SK-N-DZ (cell line): ENCODE measurements at regions not wholly inside any gene's neighbourhood (a gene's known extent, or its start where the extent isn't known, plus 50 kb on each side); places are given as distances from the start of the nearest gene placed in this dataset.

ENCODE experiments used
- DNase-seq: peaks from one replicate; pipeline ENCODE4 v3.0.0-alpha.2; 2015; ENCODE audit warnings: low spot score

DNA sequence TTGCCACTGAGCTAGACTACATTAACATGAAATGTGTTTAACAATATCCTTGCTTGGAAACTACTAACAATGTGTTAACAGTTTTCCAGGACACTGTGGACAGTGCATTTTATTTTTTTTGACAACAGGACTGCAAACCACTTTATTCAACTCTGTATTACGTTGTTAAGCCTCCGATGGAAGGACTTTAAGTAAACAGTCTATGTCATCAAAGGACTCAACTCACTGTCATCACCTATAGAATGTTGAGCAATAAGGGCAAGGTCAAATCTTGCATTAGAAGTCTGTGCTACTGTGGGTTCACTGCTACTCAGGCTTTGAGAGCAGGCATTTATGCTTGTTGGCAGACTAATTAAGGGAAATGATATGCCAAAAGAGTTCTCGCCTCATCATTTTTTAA lies 483.7 kb downstream of the FLRT2 start:
- DNase-seq: no peak

DNA sequence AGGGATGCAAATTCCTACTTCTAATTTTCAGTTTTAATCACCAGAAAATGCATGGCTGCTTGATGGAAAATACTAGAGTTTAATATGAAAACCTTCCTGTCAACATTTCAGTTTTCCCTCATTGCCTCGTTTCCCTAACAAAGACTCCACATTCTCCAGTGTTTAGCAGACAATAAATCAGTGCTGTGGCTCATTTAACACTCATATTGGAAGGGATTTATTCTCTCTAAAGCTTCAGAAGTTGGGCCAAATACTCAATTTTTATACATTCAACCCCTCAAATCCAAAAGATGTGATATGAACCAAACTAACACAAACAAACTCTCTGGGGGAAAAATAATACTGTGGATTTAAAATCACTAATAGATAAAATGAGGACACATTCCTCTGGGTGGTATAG lies 482.5 kb downstream of the FLRT2 start:
- DNase-seq: no peak

DNA sequence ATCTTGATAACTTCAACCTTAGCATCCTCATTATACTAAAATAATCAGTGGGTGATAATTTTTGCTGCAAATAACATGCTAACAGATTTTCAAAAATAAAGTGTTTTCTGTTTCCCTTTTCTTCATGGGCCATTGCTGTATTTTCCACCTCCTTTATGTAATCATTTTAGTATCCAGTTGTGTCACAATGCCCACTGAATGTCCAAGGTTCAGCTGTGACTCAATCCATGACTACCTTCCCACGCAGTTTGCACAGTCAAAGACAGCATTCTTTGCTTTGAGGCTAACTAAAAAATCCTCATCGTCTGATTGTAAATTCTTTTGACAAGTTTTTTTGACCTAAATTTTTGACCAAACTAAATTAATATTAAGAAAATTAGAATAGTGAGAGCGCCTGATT lies 474.1 kb downstream of the FLRT2 start:
- no peak for DNase-seq

DNA sequence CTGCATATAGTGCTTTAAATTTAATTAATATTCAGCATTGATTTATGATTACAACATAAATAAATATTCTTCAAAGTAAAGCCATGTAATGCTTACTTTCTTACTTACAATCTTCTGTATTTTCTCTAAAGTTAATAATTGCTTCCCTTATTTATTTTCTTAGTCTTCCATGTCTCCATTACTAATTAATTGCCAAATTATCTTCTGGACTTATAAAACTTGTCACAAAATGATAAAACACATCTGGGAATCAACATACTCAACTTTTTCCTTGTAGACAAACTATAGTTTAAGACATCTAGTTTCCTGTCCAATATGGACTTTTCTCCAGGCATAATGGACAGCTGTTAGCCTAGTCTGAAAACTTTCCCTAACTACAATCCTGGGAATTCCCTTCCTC lies 466.6 kb downstream of the FLRT2 start:
- DNase-seq: no peak

DNA sequence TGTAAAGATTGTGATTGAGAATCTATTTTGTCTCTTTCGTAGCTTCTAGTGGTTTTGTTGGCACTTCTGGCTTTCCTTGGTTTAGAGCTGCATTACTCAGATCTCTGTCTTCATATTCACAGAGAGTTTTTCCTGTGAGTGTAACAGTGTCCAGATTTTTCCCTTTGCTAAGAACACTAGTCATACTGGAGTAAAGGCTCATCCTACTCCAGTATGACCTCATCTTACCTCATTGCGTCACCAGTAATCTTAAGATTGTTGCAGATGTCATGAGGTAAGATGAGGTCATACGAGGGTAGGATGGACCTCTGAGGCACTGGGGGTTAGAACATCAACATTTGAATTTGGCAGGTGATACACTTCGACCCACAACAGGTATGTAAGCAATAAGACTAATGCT lies 461.2 kb downstream of the FLRT2 start:
- no peak for DNase-seq

DNA sequence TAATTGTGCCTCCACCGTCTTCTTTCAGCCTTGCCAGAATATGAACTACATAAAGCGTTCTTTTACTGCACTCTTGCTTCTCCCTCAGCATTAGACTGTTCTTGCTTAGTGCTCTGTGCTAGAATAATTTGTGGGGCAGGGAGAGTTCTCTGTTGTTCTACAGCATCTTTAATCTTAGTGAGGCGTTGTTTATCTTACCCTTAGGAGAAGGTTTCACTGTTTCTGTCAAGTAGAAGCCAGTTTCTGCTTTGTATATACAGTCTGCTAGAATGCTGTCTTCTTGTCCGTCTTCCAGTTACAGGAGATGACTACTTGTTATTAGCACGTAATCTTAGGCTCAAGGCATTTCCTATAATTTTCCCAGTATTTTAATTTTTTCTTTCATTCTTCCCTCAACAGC lies 458.0 kb downstream of the FLRT2 start:
- no peak for DNase-seq

DNA sequence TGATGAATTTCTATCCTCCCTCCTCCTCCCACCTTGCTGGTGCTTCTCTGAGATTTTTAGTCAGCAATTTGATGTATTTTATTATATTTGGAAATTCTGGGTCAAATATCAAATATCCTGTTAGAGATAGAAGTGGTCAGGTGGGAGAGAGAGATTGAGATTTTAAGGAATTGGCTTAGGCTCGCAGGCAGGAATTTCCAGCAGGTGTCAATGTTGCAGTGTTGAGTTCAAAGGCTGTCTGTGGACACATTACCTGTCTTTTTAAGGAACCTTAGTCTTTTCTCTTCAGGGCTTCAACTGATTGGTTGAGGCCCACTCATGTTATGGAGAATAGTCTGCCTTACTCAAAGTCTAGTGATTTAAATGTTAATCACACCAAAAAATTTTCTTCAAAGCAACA lies 457.3 kb downstream of the FLRT2 start:
- DNase-seq: no peak

DNA sequence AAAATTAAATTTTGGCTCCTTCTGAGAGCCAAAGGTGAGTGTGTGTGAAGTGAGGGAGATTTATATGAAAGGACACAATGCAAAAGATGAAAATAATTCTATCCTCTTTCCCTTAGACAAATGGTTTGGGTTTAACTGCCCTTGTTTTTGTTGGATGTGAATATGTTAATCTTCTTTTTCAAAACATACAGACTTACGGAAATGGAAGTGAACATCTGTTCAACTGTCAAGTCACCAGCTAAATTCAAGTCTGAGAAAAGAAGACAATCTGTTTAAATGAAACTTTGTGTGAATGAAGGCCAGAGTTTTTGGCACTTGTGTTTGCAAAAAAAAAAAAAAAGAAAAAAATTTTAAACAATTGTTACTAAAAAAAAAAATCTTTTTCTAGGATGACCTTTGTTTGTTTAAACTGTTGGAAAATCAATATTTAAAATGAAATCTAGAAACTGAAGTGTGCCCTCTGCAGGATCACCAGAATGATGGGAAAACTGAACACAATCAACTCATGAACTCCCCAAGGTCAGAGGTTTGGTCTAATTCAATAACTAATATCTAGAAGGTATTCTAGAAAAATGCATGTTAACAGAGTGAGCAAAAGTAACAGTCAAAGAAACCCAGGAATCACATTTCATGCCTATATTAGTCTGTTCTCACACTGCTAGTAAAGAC lies 448.8 kb downstream of the FLRT2 start:
- DNase-seq: no peak

DNA sequence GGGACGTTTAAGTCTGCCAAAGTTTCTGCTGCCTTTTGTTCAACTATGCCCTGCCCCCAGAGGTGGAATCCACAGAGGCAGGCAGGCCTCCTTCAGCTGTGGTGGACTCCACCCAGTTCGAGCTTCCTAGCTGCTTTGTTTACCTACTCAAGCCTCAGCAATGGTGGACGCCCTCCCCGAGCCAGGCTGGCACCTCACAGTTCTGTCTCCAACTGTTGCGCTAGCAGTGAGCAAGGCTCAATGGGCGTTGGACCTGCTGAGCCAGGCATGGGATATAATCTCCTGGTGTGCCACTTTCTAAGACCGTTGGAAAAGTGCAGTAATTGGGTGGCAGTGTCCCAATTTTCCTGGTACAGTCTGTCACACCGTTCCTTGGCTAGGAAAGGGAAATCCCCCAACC lies 444.7 kb downstream of the FLRT2 start:
- DNase-seq: no peak

DNA sequence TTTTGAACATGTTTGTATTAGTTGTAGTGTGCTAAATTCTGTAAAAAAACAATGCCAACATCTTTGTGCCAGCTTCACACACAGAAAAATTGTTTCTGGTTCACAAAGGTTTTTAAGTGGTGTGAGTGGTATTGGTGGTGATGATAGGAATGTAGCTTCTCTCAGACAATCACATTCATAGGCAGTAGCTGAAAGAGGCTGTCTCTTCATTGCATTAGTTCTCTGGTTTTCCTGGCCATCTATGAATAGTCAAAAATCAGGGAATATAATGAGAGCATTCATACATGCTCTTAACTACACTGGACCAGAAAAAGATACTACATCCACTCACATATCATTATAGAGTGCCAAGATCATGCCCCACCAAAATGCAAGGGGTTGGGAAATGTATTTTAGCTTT lies 433.5 kb downstream of the FLRT2 start:
- no peak for DNase-seq

DNA sequence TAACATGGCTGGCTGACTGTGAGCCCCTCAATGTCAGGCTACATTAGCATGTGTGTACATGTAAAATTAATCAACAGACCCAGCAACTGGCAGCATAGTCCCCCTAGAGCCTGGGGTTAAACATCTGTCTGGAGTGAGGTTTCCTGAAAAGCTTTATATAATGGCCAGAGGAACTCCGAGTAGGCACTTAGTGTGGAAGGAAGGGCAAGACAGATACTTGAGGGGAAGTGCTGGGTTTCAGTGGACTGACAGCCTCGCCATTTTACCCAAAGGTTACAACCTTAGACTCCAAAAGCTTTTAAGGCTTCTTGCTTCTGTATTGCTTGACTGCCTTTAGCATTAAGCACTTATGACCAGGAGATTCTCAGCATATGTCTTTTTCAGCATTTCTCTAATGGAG lies 430.8 kb downstream of the FLRT2 start:
- no peak for DNase-seq

DNA sequence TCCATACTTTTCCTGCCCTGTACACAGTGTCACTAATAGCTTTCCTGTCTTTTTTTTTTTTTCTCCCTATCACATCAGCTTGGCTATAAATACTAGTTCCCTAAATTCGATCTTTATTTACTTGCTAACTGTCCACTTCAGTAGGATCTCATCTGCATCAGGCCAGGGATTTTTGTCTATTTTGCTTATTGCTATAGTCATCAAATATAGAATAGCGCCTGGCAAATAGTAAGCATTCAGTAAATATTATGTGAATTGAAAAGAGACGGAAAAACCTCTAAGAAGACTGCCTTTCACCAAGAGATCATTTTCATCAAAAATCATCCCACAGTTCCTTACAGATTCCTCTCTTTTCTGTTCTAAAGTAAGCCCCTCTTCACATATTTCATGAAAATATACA lies 429.1 kb downstream of the FLRT2 start:
- no peak for DNase-seq

DNA sequence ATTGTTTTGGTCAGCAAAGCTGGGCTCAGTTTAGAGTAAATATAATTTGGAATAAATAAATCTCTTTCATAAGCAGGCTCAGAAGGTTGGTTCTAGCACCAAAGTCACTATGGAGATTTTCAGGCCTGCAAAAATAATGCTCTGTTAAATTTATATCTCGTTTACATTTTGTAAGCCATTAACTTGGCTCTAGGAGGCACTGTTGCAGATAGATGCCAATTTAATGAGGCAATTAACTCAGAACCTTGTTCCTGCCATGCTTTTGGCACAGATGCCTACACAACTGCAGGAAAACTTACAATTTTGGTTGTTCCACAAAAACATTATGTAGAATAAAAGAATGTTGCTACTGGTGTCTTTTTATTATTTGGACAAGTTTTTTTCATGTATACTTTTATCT lies 428.1 kb downstream of the FLRT2 start:
- no peak for DNase-seq

DNA sequence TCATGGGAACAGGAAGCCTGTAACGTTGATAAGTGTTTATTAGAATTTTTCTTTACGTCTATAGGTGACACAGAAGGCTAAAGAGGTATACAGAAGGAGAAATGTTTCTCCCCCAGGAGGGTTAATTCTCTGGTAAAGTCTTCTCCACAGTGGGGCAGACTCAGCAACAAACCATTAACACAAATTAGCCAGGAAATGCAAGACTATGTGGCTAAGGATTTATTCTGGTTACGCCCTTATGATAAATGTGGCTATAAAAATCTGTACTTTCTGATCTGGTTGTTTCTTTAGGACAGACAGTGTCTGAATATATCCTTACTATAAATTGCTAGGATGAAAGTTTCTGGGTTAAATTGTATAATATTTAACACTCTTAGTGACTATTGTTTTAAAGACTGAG lies 423.3 kb downstream of the FLRT2 start:
- no peak for DNase-seq

DNA sequence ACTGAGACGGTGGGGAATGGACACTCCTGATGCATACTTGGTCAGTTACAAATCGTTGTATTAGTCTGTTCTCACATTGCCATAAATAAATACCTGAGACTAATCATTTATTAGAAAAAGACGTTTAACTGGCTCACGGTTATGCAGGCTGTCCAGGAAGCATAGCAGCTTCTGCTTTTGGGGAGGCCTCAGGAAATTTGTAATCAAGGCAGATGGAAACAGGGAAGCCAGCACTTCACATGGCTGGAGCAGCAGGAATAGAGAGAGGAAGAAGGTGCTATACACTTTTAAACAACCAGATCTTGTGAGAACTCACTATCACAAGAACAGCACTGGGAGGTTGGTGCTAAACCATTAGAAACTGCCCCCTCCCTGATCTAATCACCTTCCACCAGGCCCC lies 418.2 kb downstream of the FLRT2 start:
- no peak for DNase-seq

DNA sequence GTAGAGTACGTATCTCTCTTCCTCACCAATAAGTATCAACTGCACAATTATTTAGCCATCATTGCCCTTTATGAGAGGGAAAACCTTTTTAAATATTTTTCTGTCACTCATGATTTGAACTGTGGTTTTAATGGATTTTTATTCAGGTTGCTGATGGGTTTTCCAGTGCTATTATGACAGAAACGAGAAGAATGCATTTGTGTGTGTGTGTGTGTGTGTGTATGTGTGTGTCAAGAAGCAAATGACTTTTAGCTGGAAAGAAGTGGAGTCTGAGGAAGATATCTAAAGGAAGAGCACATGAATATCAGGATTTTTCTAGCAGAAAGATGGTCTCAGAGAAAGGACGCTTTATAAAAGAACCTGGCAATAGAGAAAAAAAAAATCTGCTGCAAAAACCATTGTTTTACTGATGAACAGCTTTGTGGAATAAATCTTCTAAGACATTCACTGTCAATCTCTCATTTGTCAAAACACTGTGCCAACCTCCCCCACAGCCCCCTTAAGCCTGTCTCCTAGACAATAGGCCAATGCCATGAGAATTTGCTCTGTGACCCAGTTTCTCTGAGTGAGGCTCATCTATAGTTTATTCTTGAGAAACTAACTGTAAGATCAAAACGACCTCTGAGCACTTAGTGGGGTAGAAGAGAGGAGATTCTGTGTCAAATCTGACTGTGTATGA lies 417.7 kb downstream of the FLRT2 start:
- no peak for DNase-seq

DNA sequence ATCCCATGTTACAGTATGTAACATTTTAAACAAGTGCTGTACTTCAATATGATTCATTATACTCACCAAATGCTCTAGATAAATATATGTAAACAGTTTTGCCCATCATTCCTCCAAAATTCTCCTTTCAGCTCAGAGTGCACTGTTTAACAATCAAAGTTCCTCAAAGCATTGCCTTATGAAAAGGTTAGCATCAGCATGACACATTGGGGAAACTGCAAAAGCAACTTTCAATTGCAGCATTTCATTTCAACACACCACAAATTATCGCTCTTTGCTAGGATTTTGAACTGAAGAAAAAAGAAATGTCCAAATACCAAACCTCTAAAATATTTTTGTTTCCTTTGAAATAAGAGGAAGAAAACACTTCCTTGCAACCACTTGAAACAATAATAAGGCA lies 413.2 kb downstream of the FLRT2 start:
- no peak for DNase-seq

DNA sequence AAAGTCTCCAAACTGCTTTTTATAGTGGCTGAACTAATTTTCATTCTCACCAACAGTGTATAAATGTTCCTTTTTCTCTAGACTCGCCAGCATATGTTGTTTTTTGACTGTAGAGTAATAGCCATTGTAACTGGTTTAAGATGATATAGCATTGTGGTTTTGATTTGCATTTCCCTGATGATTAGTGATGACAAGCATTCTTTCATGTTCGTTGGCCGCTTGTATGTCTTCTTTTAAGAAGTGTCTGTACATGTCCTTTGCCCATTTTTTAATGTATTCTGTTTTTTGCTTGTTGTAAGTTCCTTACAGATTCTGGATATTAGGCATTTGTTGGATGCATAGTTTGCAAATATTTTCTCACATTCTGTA lies 404.9 kb downstream of the FLRT2 start:
- DNase-seq: no peak

DNA sequence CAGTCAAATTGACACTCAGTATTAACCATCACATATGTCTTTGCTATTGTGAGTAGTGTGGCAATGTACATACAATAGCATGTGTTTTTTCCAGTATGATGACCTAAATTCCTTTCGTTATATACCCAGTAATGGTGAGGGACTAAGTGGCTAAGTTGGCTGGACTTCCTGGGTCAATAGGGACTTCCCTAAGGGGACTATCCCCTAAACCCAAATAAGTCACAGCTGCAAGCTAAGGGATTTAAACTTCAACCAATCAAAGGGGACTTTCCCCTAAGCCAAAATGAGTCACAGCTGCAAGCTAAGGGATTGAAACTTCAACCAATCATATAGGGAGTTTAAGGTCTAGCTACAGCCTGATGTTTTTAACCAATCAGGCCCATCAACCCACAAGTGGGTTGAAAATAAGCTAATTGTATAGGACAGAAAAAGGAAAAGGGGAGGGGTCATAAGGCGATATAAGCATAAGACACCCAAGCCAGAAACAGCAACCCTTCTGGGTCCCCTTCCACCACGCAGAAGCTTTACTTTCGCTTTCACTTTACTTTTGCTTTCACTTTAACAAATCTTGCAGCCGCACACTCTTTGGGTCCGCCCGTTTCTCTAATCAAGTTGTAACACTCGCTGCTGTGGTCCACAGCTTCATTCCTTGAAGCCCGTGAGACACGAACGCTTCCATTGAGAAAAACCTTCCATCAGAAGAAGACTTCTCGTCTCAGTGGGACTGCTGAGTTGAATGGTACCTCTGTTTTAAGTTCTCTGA lies 404.4 kb downstream of the FLRT2 start:
- no peak for DNase-seq

DNA sequence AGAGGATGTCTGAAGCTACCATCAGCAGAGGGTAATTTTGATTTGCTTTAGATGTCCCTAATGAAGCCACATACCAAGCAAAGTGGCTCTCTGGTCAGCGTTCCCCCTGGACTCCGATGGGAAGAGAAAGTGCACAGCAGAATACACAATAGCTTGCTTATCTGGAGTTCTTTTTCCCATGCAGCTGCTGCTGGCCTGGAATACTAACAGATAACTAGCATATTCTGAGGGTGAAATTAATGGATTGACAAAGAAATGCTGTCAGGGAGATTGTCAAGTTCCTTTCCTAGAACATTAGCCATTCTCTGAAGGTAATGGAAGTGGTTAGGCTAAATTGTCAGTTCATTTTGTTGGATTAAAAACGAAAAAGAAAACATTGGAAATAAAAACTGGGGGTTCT lies 391.3 kb downstream of the FLRT2 start:
- DNase-seq: no peak

DNA sequence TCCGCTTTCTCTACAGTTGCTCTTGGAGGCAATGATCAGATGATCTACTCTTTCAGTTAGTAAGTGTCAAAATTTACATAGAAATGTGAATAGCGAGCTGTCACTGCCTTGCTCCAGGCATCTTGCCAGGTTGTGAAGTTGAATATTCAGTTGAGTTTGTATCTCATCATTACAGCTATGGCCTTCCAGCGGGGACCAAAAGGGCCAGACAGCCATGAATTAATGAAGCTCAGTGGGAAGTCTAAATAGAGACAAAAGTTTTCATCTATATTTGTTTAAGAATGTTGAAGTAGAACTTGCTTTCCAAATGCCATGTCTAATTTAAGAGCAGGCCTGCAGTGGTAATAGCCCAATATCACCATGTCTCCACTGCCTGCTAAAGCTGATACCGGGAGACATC lies 387.8 kb downstream of the FLRT2 start:
- no peak for DNase-seq

DNA sequence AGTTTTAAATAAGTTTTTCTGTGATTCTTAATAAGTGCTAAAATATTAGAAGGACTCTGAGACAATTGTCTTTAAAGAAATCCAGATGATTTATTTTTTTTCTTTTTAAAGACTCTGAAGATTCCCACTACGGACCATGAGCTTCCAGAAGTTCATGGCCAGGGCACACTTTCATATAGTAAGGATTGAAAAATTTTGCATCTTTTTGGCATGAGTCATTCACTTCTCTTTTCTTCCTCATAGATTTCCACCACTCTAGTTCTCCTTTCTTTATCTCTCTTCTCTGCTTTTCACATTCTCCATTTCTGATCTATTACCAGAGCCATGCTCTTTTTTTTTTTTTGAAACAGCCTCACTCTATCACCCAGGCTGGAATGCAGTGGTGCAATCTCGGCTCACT lies 385.8 kb downstream of the FLRT2 start:
- no peak for DNase-seq

DNA sequence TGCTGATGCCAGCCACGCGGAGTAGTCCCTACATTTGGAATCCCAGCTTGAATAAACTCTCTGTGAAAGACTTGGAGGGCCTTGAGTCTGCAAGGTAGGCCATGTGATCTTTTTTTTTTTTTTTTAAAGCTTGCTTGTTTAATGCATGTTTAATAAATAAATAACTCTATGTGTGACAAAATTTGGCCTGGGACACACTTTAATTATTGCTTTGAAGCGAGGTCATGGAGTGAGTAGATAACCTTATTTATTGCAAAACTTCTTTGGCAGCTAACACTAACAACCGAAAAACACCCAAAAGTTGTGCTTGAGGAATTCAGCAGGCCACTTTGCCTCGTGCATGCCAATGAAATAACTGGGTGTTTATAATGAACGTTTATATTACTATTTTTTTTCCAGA lies 382.2 kb downstream of the FLRT2 start:
- no peak for DNase-seq
